ENCODE measurements at regions not wholly inside any gene's neighbourhood (a gene's known extent, or its start where the extent isn't known, plus 50 kb on each side); places are given as distances from the start of the nearest gene placed in this dataset.

DNA sequence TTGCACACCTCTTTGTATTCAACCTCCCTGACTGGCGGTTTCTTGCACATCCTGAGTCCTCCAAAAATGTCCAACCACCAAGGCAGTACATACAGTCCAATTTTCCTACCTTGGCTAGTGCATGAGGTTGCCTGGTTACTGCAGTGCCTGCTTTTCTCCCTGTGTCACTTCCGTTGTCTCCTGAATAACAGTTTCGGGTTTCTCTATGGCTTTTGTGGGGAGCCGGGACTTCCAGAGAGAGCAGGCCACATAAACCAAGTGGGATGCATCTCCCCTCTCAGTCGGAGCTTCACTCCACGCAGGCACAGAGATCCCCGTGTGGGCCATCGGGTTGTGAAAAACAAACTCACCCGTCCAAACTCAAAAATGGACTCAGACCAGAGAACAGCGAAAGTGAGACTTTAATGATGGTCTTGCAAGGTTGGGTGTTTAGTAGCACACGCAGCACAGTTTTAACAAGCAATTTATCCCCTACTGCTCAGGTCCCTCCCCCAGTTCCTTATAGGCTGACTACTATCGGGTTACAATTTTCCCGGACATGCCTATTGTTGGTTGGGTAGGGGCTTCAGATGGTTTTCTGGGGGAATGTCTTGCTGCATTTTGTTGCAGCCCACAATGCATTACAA lies 173.1 kb downstream of the POU4F1 start:
- Mint-ChIP-seq H3K27ac (no peak overlapping the region), H3K27me3 (peaks cover 3% of the 10 kb centered on the region), H3K4me1 (no peaks in the 10 kb centered on the region), H3K36me3 (ENCODE audit: low read depth) (no peaks in the 10 kb centered on the region), H3K9me3 (no peaks in the 10 kb centered on the region), H3K4me3 (no peak overlapping the region)
- intact Hi-C loops (cut with micrococcal nuclease): no loop called here
- no peak for DNase-seq
- CTCF ChIA-PET: no interaction called here
- TF ChIP-seq, protein P1, sequence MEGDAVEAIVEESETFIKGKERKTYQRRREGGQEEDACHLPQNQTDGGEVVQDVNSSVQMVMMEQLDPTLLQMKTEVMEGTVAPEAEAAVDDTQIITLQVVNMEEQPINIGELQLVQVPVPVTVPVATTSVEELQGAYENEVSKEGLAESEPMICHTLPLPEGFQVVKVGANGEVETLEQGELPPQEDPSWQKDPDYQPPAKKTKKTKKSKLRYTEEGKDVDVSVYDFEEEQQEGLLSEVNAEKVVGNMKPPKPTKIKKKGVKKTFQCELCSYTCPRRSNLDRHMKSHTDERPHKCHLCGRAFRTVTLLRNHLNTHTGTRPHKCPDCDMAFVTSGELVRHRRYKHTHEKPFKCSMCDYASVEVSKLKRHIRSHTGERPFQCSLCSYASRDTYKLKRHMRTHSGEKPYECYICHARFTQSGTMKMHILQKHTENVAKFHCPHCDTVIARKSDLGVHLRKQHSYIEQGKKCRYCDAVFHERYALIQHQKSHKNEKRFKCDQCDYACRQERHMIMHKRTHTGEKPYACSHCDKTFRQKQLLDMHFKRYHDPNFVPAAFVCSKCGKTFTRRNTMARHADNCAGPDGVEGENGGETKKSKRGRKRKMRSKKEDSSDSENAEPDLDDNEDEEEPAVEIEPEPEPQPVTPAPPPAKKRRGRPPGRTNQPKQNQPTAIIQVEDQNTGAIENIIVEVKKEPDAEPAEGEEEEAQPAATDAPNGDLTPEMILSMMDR (IDR thresholded peaks at IDR 0.05): no peak
- no peak for ATAC-seq (ENCODE audit: low read depth)
- POLR2A ChIA-PET: no interaction called here

DNA sequence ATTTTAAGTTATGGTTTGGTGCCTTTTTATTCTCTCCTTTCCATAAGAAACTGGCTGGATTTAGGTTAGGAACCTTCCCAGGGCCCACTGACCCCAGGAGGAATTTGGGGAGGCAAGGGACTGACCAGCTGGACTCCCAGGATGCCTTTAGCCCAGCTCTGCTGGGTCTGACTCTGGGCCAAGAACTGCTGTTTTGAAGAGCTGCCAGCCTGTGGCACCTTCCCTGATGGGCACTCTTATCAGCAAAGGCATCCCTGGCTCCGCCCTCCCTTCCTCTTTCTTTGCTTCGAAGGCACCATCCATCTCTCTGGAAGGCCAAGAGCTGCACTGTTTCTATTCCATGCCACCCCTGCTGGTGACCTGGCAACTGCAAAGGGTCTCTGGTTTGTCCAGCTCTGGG lies 174.7 kb downstream of the POU4F1 start:
- intact Hi-C loops (cut with micrococcal nuclease): no loop called here
- Mint-ChIP-seq H3K36me3 (ENCODE audit: low read depth) (no peaks in the 10 kb centered on the region), H3K4me3 (no peak overlapping the region), H3K27ac (no peak overlapping the region), H3K9me3 (no peaks in the 10 kb centered on the region), H3K27me3 (peaks cover 3% of the 10 kb centered on the region), H3K4me1 (no peaks in the 10 kb centered on the region)
- POLR2A ChIA-PET: no interaction called here
- DNase-seq (no peak), ATAC-seq (ENCODE audit: low read depth) (no peak)
- TF ChIP-seq, protein P1 (IDR thresholded peaks at IDR 0.05): no peak
- CTCF ChIA-PET: no interaction called here

DNA sequence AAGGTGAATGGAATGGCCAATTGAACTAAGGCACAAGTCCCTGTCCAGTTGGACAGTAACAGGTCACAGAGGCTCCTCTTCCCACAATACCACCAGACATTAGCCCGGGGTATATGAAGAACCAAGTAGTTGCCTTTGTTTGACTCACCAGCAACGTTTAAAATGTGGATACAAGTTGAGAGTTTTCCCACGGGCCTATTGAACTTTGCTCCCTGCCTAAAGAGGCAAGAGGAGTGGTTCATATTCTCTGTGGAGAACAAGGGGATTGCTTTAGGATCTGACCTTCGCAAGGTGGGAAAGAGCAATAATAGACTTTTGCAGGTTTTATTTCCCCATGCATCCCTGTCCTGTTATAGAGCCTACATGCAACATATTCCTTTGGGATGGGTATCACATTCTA lies 177.2 kb downstream of the POU4F1 start:
- peaks cover 3% of the 10 kb centered on the region for H3K27me3 Mint-ChIP-seq
- DNase-seq: no peak
- ChIA-PET CTCF (no interaction called here), POLR2A (no interaction called here)
- ATAC-seq (ENCODE audit: low read depth): no peak
- H3K4me1 Mint-ChIP-seq: no peaks in the 10 kb centered on the region
- no peak overlapping the region for H3K27ac Mint-ChIP-seq
- no peak overlapping the region for H3K4me3 Mint-ChIP-seq
- H3K36me3 Mint-ChIP-seq (ENCODE audit: low read depth): no peaks in the 10 kb centered on the region
- H3K9me3 Mint-ChIP-seq: no peaks in the 10 kb centered on the region
- TF ChIP-seq, protein P1 (IDR thresholded peaks at IDR 0.05): no peak
- intact Hi-C loops (cut with micrococcal nuclease): no loop called here

DNA sequence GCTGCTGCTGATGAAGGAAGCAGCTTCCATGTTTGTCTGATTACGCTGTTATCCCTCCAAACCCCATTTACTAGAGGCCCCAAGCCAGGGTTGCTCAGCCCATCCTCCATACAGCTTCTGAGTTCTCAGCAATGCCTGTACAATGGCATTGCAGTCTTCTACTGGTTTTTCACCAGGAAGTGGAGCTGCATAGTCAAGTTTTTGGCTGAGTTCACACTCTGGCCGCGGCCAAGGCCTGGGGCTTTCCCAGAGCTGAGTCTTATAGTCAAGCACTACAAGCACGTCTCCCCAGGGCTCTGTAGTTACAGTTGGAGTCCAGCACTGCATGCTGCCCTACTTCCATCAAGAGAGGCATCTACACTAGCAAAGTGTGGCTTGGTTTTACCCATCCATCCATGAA lies 182.5 kb downstream of the POU4F1 start:
- ATAC-seq (ENCODE audit: low read depth) (no peak), DNase-seq (no peak)
- Mint-ChIP-seq H3K36me3 (ENCODE audit: low read depth) (no peaks in the 10 kb centered on the region), H3K9me3 (no peaks in the 10 kb centered on the region), H3K4me1 (no peaks in the 10 kb centered on the region), H3K4me3 (no peak overlapping the region), H3K27ac (no peak overlapping the region), H3K27me3 (no peaks in the 10 kb centered on the region)
- POLR2A ChIA-PET: no interaction called here
- TF ChIP-seq, protein P1 (IDR thresholded peaks at IDR 0.05): no peak
- CTCF ChIA-PET: no interaction called here
- intact Hi-C loops (cut with micrococcal nuclease): no loop called here

DNA sequence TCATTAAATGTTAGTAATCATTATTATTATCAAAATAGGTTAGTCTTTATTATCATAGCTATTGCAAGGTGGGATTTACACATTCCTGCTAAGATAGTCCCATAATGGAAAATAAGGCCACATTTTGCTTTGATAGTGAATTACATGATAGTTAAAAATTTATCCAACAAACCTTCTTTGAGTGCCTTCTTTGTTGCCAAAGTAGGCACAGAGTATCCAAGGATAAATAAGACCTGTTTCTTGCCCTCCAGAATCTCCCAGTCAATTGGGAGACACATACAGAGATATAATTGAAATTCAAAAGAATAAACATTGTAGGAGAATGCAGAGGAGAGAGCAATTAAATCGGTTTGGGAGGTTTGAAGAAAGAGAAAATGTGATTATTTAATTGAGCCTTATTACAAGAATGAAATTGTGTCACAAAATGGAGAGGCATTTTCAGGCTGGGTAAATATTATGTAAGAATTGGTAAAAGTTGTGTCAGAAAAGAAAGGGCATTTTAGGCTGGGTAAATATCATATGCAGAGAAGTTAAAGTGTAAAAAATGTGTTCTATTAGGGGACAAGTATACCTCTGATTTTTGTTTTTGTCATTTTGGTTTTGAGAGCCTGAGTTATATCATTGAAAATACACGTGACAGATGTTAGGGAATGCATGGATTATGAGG lies 189.3 kb downstream of the POU4F1 start:
- no peaks in the 10 kb centered on the region for H3K36me3 Mint-ChIP-seq (ENCODE audit: low read depth)
- no peak overlapping the region for H3K4me3 Mint-ChIP-seq
- H3K27me3 Mint-ChIP-seq: no peaks in the 10 kb centered on the region
- TF ChIP-seq, protein P1 (IDR thresholded peaks at IDR 0.05): no peak
- H3K27ac Mint-ChIP-seq: no peak overlapping the region
- ChIA-PET CTCF (no interaction called here), POLR2A (no interaction called here)
- intact Hi-C loops (cut with micrococcal nuclease): no loop called here
- DNase-seq: no peak
- ATAC-seq (ENCODE audit: low read depth): no peak
- no peaks in the 10 kb centered on the region for H3K4me1 Mint-ChIP-seq
- no peaks in the 10 kb centered on the region for H3K9me3 Mint-ChIP-seq
